ENCODE measurements at regions not wholly inside any gene's neighbourhood (a gene's known extent, or its start where the extent isn't known, plus 50 kb on each side); places are given as distances from the start of the nearest gene placed in this dataset.

DNA sequence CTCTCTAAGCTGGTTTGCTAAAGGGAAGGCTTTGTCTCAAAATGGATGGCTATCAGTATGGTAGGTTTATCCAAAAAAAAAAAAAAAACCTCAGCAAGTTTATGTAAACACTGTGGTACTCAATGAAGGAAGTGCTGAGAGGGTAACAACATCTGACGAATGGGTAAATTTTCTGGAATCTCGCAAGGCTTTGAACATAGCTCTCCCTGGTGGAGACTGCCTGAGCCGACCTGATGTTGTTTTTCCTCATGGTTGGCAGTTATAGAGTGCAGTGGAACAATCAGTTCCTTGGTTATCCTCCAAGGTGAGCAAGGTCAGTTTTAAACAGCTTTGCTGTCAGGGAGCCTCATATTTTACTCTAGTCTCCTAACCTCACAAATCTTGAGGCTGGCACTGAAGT lies 94.6 kb downstream of the ZPLD1 start:
- DNase-seq = peak; percentile 20

DNA sequence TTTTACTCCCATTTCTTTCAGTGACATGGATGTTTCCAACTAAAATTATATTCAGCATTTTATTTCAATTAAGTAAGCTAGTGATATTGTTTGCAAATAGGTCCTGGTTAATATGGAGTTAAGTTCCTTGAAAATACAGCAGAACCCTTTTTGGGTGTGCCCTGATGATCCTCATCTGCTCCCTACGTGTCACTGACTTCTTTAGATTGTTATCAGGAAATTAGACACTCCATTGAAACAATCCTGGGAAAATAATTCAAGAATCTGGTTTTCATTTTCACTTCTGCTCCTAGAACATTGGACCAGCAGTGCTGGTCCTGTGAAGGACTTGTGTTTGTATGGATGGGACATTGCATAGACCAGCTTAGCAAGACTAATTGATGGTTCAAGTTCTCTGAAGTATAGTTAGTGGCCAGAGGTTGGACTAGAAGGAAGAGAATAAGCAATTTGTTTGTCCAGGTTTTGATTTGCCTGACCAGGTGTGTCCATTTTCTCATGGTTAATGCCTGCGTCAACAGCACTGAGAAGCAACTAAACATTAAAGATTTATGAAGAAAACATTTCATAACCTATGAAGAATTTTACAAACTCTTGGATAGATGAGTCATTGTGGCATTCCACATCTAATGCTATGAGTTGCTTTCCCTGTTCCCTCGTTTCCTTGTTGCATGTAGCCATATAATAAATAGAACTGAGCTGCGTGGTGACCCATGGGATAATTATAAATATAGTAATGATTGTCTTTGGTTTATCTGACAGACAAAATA lies 95.8 kb downstream of the ZPLD1 start:
- DNase-seq = no peak

DNA sequence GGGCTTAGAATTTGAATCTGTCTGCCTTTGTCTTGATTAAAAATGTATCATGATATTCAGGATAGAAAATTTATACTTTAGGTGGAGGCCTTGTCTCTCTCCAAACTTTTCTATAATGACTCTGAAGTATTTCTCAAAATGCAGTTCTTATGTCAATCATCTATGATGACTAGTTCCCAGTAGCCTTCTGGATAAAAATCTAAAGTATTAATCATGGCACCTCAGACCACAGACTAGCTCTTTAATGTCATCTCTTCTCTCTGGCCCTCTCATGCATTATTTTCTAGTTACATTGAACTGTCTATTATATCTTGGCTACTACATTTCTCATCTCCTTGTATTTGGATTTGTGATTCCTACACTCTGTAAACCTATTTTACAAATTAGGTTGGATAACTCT lies 96.9 kb downstream of the ZPLD1 start:
- DNase-seq = no peak

DNA sequence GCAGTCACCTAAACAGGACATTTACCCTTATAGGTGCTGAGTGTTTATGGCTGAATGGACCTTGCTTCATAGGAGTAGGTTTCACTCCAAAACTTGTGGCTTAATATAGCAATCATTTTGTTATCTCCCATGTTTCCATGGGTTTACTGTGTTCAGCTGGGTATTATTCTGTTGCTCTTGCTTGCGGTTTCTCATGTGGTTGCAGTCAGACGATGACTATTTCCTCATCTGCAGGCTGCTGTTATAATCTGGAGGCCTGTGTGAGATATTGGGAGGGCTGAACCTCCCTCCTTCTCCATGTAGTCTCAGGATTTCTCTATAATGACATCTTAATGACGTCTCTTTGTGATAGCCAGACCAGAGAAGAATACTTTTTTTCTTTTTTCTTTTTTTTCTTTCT lies 98.1 kb downstream of the ZPLD1 start:
- no peak for DNase-seq

DNA sequence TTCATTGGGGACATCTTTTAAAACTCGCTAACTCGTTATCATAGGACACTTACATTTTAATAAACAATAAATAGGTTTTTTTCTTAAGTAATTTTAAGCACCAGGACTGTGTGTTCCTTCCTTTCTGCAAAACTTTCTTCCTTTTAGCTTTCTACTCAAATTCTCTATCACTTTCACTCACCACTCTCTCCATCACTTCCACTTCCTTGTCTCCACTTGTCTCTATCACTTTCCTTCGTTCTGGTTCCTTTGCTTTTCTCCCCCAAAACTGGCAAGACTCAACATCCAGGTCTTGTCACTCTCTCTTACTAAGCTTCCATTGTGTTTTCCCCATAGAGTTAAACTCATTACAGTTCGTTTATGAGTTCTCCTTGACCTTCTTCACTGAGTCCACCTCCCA lies 99.0 kb downstream of the ZPLD1 start:
- no peak for DNase-seq

DNA sequence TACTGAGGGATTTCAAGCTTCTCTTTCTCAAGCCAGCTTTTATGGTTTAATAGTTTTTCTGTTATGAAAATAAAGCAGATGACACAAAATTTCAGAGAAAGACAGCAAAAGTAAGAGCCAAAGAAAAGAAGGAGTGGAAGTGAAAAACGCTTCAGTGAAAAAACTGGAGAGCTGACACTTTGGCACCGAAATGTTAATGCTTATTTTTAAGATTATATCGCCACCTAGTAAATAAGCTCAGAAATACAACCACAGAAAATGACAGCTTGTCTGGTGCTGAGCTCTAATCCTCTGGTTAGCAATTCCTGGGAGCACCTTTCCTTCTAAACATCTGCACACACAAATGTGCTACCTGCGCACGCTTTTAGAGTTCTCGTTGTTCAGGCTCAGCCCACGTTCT lies 101.6 kb downstream of the ZPLD1 start:
- peak; percentile 43 for DNase-seq

DNA sequence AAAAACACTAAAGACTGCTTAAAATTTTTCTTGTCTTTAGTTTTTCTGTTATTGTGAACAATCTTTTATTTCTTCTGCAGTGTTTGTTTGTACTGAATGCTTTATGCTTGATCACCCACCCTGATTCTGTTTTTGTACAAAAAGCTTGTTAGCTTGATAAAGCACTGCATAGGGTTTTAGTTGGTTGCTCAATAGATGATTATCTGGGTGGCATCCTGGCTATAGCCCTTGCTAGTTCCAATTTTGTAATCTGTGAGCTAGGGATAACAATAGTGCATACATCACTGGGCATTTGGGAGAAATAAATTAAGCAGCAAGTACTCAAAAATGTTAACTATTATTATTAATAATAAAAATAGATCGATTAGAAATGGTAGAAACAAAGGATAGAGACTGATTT lies 102.3 kb downstream of the ZPLD1 start:
- DNase-seq = no peak

DNA sequence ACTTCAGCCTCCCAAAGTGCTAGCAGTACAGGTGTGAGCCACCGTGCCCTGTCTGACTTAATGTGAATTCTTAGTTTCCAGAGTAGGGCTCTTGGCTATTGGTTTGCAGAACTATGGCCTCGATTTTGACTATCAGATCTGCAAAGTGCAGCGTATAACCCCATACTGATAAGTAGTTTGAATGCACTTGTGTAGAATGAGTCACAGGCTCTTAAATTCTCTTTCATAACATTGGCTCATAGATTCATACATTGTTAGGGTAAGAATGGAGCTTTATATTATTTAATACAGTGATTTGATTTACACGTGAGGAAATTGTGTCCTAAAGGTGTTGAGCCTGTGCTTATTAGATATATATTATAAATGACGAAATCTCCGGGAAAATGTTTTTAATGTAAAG lies 109.9 kb downstream of the ZPLD1 start:
- no peak for DNase-seq

DNA sequence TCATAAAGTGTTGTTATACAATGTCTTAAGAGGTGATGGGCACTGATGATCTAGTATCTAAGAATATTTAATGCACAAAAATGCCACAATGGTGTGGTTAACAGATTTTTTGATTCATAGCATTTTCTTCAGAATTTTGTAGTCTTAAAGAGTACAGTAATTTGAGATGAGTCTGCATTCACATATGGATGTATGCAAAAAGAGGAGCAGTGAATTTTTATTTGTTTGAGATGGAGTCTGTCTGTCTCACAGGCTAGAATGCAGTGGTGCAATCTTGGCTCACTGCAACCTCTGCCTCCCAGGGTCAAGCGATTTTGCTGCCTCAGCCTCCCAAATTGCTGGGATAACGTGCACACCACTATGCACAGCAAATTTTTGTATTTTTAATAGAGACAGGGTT lies 110.5 kb downstream of the ZPLD1 start:
- DNase-seq = no peak

DNA sequence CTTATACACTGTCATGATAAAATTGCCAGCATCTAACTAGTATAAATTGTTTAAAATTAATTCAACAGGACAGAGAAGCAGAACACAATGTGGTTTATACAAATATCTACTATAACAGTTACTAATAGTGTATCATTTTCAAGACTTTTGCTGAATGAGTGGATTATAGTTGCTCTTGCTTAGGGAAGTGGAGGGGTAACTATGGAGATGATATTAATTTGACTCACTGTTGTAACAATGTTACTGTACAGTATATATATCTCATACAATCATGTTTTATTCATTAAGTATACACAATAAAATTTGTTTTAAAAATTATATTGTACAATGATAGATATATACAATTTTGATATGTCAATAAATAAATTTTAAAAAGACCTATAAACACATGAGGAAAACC lies 119.1 kb downstream of the ZPLD1 start:
- no peak for DNase-seq

DNA sequence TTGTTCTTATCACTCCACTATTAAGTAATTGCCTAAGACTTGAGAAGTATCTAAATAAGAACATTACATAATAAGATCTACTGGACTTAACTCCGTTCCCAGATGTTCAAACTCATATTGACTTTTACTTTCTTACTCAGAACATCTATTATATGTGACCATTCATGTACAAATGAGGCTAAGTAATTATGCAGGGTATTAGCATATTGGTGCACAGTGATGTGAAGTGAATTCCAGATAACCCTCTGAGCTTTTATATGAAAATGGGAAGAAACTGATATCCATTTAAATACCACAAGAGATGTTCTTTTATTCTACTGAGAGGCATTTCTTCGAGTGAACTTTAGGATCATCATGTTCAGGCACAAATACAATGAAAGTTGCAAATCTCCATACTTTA lies 135.7 kb downstream of the ZPLD1 start:
- DNase-seq = no peak

DNA sequence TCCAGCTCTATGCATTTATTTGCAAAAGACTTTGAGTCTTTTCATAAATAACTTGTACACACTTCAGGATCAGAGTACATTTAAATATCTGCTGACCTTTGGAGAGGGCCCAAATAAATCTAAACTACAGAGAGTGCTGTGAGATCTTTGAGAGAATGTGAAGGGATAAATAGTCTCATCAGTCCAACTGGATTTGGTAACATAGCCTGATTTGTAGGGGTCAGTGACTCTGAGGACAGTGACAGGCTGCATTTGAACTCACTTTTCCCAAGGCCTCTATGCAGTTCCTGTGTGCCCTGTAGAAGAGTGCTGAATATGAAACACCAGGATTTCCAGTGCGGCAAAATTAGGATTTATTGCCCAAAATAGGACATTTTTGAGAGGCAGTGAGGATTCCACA lies 136.2 kb downstream of the ZPLD1 start:
- DNase-seq = no peak

DNA sequence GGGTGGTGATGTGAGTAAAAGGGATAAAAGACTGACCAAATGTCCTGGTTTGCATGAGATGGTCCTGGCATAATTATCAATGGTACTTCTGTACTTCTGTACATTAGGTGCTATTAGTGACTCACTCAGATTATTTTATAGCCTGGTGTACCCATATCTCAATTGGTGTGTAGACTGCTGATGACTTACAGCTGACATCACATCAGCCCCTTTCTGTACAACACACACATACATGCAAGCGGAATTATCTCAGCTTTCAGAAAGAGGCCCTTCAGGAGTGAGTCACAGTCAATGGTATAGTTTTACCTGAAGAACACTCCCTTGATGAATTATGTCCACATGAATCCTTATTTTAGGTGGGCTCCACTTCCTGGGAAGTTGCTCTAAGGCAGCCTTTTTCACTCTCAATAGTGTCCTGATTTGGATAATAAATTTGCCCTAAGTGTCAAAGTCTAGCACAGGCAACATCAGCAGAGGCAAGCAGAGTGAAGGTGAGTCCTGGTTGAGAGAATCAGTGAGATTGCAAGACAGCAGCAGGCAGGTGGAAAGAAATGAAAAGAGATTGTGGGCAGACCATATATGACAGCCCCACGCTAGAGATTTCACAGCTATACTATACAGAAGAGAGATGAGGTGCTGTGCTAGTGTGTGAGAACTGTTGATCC lies 137.0 kb downstream of the ZPLD1 start:
- no peak for DNase-seq

DNA sequence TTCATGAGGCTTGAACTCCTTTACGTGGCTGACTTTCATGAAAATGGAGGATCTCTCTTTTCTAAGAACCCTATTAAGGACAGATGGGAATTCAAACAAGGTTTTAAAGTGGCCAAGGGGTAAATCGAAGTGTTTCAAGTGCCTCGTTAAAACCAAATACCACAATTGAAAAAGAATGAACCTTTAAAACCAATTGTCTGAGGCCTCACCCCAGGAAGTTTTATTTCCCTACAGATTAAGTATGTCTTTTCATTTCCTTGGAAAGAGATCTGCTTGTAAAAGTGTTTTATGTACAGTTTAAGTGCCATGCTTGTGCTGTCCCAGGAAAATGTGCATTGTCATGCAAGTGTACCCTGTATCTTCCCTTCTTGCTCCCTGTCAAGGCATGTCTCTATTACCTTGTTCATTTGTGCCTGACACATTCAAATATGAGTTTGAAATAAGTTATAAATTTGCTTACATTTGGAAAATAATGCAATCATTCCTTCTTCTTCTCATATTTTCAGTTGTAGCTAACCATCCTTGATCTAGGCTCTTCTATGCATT lies 138.7 kb downstream of the ZPLD1 start:
- no peak for DNase-seq

DNA sequence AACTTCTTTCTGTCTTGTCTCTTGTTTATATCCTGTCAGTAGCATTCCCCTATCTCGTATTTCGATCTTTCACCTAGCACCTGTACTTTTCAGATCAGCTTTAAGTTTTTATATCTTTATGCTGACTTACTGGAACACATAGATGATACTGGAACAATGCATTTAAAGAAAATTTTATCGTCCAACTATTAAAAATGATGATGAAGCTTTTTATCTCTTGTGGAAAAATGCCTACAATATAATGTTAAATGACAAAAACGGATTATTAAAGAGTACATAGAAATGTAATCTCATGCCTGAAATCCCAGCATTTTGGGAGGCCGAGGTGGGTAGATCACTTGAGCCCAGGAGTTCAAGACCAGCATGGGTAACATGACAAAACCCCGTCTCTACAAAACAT lies 139.5 kb downstream of the ZPLD1 start:
- no peak for DNase-seq

DNA sequence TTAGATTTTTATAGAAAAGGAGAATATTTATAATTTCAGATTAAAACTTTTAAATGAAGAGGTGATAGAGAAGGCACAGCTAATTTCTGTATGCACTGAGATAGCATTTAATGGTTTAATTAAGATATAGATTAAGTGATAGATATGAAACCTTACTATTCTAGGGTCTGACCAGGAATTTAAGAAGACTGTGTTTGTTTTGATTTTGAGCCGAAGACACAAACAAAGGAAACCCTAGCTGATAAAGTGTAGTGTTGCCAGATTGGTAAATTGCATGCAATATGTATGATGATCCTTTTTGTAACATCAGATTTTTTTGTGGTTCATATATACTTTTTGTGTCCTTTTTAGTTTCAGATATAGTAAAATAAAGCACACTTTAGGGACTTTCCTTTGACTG lies 141.8 kb downstream of the ZPLD1 start:
- DNase-seq = no peak

DNA sequence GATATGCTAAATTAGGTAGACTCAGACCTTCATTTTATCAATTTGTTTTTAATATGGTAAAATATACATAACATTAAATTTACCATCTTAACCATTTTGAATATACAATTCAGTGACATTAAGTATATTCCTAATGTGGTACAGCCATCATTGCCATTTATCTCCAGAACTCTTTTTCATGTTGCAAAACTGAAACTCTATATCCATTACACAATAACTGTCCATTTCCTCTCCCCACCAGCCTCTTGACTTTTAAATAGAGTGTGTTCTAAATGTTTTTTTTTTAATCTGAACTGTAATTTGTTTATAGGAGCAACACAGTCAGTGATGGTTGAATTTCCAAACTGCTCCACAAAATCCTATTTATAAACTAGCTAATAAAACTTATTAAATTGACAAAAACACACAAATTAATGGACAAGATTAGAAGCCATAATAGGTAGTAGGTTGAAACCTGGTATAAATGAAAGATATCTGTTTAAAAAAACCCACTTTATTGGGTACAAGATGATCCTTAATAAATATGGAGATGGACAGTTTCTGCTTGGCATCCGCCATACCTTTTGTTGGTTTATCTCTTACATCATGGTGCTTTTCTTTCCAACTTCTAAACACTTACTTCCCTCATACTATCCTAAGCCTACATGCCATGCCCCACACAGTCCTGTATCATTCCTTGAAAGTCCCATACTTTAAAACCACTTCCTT lies 142.4 kb downstream of the ZPLD1 start:
- no peak for DNase-seq

DNA sequence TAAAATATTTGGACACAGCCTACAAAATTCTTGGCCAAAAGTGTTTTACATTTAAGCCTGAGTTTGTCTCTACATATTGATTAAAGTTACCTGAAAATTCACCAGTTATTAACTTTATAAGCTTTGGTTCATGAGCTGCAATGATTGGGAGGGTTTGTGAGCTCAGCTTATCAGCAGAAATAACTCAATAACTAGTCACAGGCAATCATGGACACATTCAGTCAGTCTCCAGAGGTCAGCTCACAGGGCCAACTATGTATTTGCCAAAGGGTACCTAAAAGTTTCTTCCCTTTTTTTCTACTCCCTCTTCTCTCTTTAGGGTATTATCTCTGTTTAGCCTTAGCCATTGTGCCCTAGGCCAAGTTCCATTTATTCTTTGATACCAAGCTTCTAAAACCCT lies 145.9 kb downstream of the ZPLD1 start:
- no peak for DNase-seq

DNA sequence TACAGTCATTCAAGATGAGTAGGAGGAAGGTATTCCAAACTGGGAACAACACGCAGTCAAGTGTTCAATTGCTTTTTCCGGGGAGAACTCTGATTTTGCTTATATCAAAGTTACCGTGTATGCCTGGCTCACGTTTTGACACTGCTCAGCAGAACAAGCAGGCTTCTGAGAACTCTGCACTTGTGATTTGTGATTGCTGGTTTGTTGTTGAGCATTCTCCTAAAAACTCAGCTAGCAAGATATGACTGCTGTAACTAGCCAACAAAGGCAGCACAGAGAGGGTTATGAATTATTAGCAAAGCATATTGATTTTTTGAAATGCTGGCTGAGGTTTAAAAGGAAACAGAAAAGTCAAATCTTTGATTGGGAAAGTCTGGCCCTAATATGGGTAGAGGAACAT lies 151.7 kb downstream of the ZPLD1 start:
- DNase-seq = no peak

DNA sequence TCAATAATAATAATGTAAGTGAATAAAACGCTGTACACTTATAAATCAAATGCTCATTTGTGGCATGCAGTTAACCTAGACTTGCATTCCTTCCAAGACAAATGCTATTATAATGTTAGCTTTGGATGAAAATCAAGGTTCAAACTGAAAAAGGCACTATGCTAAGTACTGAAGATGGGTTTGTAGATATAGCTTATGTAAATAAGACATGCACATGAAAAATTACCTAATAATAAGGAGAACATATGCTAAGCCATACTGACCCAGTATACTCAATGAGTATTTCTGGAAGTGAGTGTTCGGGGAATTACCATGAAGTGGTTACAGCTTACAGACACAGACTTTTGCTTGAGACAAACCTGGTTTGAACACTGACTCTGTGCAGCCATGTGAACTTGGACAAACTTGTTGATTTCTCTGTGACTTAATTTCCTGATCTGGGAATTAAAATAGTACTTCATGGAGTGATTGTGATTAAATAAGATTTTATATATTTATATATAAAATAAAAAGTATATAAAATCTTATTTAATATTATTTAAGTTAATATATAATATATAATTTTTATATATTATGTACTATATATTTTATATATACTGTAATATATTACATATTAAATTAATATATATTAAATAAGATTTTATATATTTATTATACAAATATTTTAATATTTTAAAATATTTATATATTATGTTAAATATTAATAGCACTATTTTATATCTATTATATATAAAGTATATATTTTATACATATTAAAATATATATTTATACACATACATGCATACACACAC lies 159.2 kb downstream of the ZPLD1 start:
- no peak for DNase-seq

DNA sequence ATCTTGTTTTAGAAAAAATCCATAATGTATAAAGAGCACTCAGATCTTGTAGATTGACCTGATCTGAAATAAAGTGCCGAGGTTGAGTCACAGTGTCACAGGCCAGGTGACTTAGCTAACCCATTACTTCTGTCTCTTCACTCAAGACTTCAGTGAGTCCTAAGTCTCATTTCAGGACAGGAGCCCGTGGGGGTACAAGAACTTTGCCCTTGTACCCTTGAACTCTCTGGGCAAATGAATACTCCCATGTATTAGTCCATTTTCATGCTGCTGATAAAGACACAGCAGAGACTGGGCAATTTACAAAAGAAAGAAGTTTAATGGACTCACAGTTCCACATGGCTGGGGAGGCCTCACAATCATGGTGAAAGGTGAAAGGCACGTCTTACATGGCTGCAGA lies 160.2 kb downstream of the ZPLD1 start:
- DNase-seq = no peak

DNA sequence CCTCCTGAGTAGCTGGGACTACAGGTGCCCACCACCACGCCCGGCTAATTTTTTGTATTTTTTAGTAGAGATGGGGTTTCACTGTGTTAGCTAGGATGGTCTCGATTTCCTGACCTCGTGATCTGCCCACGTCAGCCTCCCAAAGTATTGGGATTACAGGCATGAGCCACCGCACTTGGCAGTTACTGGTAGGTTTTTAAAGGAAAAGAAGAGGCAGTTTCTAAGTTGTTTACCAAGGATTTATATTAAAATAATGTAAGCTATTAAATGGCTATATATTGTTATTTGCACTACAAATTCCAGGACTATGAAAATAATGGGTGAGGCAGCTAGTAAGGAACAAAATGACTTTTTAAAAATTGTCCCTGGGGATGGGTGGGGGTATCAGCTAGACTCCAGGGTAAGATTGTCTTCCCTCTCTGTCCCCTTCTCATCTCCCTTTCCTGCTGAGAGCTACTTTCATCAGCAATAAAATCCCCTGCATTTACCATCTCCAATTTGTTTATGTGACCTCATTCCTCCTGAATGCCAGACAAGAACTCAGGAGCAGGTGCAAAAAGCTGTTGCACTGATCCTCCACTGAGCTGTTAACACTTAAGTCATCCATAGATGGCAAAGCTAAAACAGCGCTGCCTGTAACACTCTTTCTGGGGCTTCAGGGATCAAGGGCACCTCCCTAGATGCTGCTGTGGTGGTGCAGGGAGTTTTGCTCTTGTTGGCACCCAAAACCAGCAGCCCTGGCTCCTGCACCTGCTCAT lies 165.2 kb downstream of the ZPLD1 start:
- no peak for DNase-seq

All from NCI-H2081 treated with DMSO at 0.1 percent for 48 hours (cell line).